ENCODE measurements at regions not wholly inside any gene's neighbourhood (a gene's known extent, or its start where the extent isn't known, plus 50 kb on each side); places are given as distances from the start of the nearest gene placed in this dataset.

DNA sequence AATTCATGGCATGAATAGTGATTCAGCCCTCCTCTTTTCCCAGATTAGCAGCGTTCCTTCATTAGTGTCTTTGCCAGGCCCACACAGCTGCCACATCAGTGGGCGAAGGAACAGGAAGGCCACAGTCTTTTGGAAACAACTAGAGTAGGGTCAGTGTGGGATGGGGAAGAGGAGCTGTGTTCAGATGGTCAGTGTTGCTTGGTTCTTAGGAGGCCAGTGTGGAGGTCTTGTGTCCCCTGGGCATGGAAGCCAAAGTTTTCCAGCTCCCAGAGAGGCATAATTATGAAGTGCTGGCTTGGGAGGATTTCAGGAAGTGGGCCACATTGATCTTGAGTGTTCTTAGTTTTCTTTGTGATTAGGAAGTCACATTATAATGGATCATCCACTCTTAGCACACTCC lies 269.6 kb downstream of the PSAT1 start:
- Histone ChIP-seq H3K36me3 (ENCODE audit: control insufficient read depth, insufficient read depth, low read length, severe bottlenecking) (no peaks in the 10 kb centered on the region), H3K9me3 (ENCODE audit: control insufficient read depth, low read length) (no peaks in the 10 kb centered on the region), H3K9ac (ENCODE audit: low read length) (peak overlapping the region; percentile 11), H3K4me1 (ENCODE audit: control insufficient read depth, insufficient read depth, low read length) (peaks cover 24% of the 10 kb centered on the region), H3K27me3 (replicated peaks; ENCODE audit: control insufficient read depth, insufficient read depth, low read length) (peaks cover 2% of the 10 kb centered on the region), H3K4me3 (ENCODE audit: low read length) (no peak overlapping the region)
- no peak for DNase-seq (ENCODE audit: low read depth)

DNA sequence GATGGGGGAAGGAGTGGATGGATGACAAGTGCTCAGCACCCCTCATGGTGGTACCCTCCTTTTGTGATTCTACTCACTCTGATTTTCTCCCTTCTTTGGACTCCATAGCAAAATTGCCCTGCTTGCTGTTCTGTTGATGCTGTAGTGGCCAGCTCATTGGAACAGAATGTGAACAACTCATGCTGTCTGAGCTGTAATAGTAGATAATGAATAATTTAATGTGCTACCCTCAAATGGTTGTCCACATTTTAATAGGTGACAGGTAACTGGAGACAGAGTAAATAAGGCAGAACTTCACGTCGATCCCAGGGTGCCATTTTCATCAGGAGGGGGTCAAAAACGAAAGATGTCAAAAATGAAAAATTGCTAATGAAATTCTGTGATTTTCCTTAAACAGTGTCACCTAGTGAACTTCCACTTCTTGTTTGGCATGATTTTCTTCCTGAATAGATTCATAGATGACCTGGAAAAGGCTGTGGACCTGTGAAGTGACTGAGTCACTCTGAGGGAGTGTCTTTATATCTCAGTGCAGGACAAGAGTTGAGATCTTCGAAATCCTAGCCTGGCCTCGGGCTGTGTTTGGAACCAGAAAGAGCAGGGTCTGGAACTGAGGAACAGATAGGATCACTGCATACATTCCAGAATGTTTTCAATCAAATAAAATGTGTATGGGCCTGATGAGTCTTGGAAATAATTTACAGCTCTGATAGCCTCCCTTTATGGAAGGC lies 270.2 kb downstream of the PSAT1 start:
- Histone ChIP-seq H3K9me3 (ENCODE audit: control insufficient read depth, low read length) (no peaks in the 10 kb centered on the region), H3K36me3 (ENCODE audit: control insufficient read depth, insufficient read depth, low read length, severe bottlenecking) (no peaks in the 10 kb centered on the region), H3K27me3 (replicated peaks; ENCODE audit: control insufficient read depth, insufficient read depth, low read length) (no peaks in the 10 kb centered on the region), H3K9ac (ENCODE audit: low read length) (peak overlapping the region; percentile 11), H3K4me1 (ENCODE audit: control insufficient read depth, insufficient read depth, low read length) (peaks cover 24% of the 10 kb centered on the region), H3K4me3 (ENCODE audit: low read length) (no peak overlapping the region)
- DNase-seq (ENCODE audit: low read depth) = peak; percentile 61

DNA sequence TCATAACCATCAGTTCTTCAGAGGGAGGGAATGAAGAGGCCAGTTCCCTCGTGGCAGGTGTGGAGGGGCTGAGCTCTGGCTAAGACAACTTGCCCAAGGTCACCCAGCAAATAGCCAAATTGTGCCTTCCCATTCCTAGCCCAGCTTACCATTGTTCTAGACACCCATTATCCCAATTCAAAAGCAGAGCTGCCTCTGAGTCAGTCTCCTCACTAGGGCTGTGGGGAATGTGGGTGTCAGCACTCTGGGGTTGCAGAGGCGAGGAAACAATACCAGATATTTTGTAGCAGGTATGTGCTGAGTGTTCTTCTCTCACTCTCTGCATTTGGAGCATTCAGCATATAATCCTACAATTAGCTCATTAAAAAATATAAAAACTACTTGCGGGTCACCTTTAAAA lies 270.8 kb downstream of the PSAT1 start:
- Histone ChIP-seq H3K4me3 (ENCODE audit: low read length) (no peak overlapping the region), H3K9ac (ENCODE audit: low read length) (no peak overlapping the region), H3K27me3 (replicated peaks; ENCODE audit: control insufficient read depth, insufficient read depth, low read length) (no peaks in the 10 kb centered on the region), H3K4me1 (ENCODE audit: control insufficient read depth, insufficient read depth, low read length) (peaks cover 28% of the 10 kb centered on the region), H3K9me3 (ENCODE audit: control insufficient read depth, low read length) (no peaks in the 10 kb centered on the region), H3K36me3 (ENCODE audit: control insufficient read depth, insufficient read depth, low read length, severe bottlenecking) (no peaks in the 10 kb centered on the region)
- no peak for DNase-seq (ENCODE audit: low read depth)

DNA sequence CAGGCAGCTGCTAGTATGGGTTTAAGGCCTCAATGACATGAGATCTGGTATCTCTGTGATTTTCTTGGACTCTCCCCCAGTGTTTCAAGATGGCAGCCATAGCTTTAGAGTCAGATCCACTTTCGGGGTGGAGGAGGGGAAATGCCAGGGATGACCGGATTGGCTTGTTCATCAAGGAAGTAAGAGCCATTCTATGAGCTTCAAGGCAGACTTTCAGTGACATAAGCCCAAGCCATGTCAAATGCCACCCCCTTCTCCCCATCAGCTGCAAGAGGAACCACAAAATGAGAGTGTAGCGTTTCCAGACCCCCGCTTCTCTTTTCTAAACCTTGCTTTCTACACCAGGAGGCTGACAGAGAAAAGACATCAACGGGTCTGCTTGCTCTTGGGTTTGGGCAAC lies 271.8 kb downstream of the PSAT1 start:
- no peak for DNase-seq (ENCODE audit: low read depth)
- H3K4me3 ChIP-seq (ENCODE audit: low read length) = no peak overlapping the region
- peaks cover 36% of the 10 kb centered on the region for H3K4me1 ChIP-seq (ENCODE audit: control insufficient read depth, insufficient read depth, low read length)
- H3K9ac ChIP-seq (ENCODE audit: low read length) = no peak overlapping the region
- H3K36me3 ChIP-seq (ENCODE audit: control insufficient read depth, insufficient read depth, low read length, severe bottlenecking) = no peaks in the 10 kb centered on the region
- H3K9me3 ChIP-seq (ENCODE audit: control insufficient read depth, low read length) = no peaks in the 10 kb centered on the region
- no peaks in the 10 kb centered on the region for H3K27me3 ChIP-seq (replicated peaks; ENCODE audit: control insufficient read depth, insufficient read depth, low read length)

DNA sequence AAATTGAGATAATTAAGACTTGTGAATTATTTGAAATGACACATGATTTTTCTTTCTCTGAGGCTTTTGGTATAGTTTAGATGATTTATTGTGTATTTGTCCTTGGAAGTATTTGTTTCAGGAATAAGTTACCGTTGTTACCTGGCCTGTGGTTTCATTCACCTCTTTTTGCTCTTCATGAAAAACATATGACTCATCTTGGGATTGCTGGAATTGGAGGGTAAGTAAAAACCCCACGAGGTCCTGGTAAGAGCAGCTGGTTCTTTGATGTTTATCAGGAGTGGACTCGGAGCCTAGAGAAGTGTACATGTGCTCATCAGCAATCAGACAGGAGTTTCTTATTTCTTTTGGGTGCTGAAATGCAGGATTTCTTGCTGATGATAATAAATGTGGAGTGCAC lies 275.3 kb downstream of the PSAT1 start:
- Histone ChIP-seq H3K36me3 (ENCODE audit: control insufficient read depth, insufficient read depth, low read length, severe bottlenecking) (no peaks in the 10 kb centered on the region), H3K4me1 (ENCODE audit: control insufficient read depth, insufficient read depth, low read length) (peaks cover 31% of the 10 kb centered on the region), H3K9me3 (ENCODE audit: control insufficient read depth, low read length) (no peaks in the 10 kb centered on the region), H3K27me3 (replicated peaks; ENCODE audit: control insufficient read depth, insufficient read depth, low read length) (no peaks in the 10 kb centered on the region), H3K4me3 (ENCODE audit: low read length) (no peak overlapping the region), H3K9ac (ENCODE audit: low read length) (no peak overlapping the region)
- DNase-seq (ENCODE audit: low read depth) = no peak

DNA sequence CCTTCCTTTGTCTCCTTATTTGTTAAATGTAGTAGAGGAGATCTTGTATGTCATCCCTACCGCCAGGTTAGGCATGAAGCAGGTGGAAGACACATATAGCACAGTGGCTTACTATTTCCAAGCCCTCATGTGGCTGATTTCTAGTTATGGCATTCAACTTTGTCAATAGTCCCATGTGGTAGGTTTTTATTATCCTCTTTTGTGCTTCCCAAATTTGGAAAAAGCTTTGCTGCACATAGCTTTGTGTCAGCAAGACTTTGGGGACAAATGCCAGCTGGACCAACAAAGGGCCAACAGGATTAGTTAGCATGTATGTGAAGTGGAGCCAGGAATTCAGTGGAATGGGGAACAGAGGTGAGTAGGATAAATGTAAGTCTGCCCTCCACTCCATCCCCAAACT lies 276.3 kb downstream of the PSAT1 start:
- Histone ChIP-seq H3K27me3 (replicated peaks; ENCODE audit: control insufficient read depth, insufficient read depth, low read length) (no peaks in the 10 kb centered on the region), H3K4me1 (ENCODE audit: control insufficient read depth, insufficient read depth, low read length) (peaks cover 36% of the 10 kb centered on the region), H3K9ac (ENCODE audit: low read length) (no peak overlapping the region), H3K9me3 (ENCODE audit: control insufficient read depth, low read length) (no peaks in the 10 kb centered on the region), H3K36me3 (ENCODE audit: control insufficient read depth, insufficient read depth, low read length, severe bottlenecking) (no peaks in the 10 kb centered on the region), H3K4me3 (ENCODE audit: low read length) (no peak overlapping the region)
- DNase-seq (ENCODE audit: low read depth) = no peak

DNA sequence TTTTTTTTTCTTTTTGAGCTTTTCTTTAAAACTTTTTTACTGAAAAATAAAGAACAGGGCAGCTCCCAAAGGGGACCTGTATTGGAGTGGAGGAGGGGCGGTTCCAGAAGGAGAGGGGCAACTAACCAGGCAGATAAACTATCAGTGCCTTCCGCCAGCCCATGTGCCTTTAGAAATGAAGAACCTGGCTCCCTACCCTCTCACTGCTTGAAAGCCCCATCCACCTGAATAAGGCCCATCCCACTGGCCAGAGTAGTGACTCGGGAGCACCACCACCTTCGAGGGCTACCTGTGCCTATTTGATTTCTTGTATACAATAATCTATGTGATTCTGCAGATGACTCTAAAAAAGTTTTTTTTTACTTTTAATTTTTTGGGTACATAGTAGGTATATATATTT lies 276.7 kb downstream of the PSAT1 start:
- Histone ChIP-seq H3K4me1 (ENCODE audit: control insufficient read depth, insufficient read depth, low read length) (peaks cover 41% of the 10 kb centered on the region), H3K9me3 (ENCODE audit: control insufficient read depth, low read length) (no peaks in the 10 kb centered on the region), H3K9ac (ENCODE audit: low read length) (no peak overlapping the region), H3K4me3 (ENCODE audit: low read length) (no peak overlapping the region), H3K27me3 (replicated peaks; ENCODE audit: control insufficient read depth, insufficient read depth, low read length) (no peaks in the 10 kb centered on the region), H3K36me3 (ENCODE audit: control insufficient read depth, insufficient read depth, low read length, severe bottlenecking) (no peaks in the 10 kb centered on the region)
- no peak for DNase-seq (ENCODE audit: low read depth)

DNA sequence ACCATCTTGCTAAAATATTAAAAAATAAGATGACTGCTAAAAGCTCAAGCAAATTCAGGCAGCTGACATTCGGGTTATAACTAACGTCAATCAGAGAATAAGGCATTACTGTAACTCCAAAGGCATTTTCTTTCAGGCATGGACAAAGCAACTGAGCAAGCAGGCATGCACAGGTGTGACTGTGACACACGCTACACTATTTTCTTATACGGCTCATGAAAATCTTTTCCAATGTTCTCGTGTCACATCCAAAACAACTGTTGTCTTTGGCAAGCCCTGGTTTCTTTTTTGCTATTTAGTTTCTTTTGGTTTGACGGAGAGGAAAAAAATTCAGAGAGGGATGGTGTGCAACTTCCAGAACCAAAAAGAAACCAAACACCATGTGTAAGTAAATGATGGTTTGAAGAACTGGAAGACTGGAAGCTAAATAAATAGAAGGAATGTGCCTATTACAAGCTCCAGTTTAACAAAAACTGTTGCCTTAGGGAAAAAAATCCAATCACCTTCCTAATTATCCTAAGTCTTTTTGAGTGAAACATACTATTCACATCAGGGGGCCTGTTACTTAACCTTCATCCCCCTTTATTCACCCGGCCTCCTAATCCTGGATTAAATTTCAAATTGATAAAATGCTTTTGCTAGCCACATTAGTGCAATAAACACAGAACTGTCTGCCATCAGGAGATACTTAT lies 277.6 kb downstream of the PSAT1 start:
- H3K9ac ChIP-seq (ENCODE audit: low read length) = no peak overlapping the region
- no peaks in the 10 kb centered on the region for H3K9me3 ChIP-seq (ENCODE audit: control insufficient read depth, low read length)
- H3K36me3 ChIP-seq (ENCODE audit: control insufficient read depth, insufficient read depth, low read length, severe bottlenecking) = no peaks in the 10 kb centered on the region
- peak; percentile 19 for DNase-seq (ENCODE audit: low read depth)
- H3K4me1 ChIP-seq (ENCODE audit: control insufficient read depth, insufficient read depth, low read length) = peaks cover 41% of the 10 kb centered on the region
- no peaks in the 10 kb centered on the region for H3K27me3 ChIP-seq (replicated peaks; ENCODE audit: control insufficient read depth, insufficient read depth, low read length)
- H3K4me3 ChIP-seq (ENCODE audit: low read length) = no peak overlapping the region

DNA sequence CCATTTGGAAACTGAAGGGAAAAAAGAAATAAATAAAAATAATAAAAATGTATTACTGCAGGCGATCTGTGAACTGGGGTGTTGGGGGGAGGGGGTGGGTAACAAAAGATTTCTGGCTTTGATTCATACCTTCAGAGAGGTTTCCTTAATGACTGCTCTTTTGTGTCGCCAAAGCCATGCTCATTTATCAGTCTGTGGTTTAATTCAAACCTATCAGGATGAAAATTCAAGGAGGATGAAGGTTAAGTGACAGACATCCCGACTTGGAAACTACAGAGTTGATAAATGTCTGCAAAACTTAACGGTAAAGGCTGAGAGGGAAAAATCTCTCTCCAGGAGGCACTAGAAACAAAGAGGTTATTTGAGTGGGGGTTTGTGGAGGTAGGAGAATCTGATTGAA lies 278.2 kb downstream of the PSAT1 start:
- no peak for DNase-seq (ENCODE audit: low read depth)
- H3K36me3 ChIP-seq (ENCODE audit: control insufficient read depth, insufficient read depth, low read length, severe bottlenecking) = no peaks in the 10 kb centered on the region
- peaks cover 41% of the 10 kb centered on the region for H3K4me1 ChIP-seq (ENCODE audit: control insufficient read depth, insufficient read depth, low read length)
- H3K9ac ChIP-seq (ENCODE audit: low read length) = no peak overlapping the region
- H3K27me3 ChIP-seq (replicated peaks; ENCODE audit: control insufficient read depth, insufficient read depth, low read length) = no peaks in the 10 kb centered on the region
- H3K9me3 ChIP-seq (ENCODE audit: control insufficient read depth, low read length) = no peaks in the 10 kb centered on the region
- no peak overlapping the region for H3K4me3 ChIP-seq (ENCODE audit: low read length)

DNA sequence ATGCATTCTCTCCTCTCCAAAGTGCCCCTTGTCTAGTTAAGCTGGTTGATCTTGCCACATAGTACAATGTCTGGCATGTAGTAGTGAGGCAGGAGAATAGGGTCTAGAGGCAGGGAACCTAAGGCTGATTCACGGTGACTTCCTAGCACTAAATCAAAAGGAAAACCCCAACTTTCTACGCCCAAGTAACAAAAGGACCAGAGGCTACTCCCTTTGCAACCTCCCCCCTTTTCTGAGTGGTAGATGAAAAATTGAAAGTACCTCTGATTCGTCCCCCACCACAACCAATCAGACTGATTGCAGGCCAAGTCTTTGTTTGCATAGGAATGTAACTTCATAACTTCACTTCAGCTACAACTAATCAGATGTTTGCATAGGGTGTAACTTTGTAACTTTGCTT lies 278.8 kb downstream of the PSAT1 start:
- H3K4me3 ChIP-seq (ENCODE audit: low read length) = no peak overlapping the region
- H3K36me3 ChIP-seq (ENCODE audit: control insufficient read depth, insufficient read depth, low read length, severe bottlenecking) = no peaks in the 10 kb centered on the region
- no peaks in the 10 kb centered on the region for H3K27me3 ChIP-seq (replicated peaks; ENCODE audit: control insufficient read depth, insufficient read depth, low read length)
- H3K4me1 ChIP-seq (ENCODE audit: control insufficient read depth, insufficient read depth, low read length) = peaks cover 41% of the 10 kb centered on the region
- no peak overlapping the region for H3K9ac ChIP-seq (ENCODE audit: low read length)
- H3K9me3 ChIP-seq (ENCODE audit: control insufficient read depth, low read length) = no peaks in the 10 kb centered on the region
- DNase-seq (ENCODE audit: low read depth) = no peak

DNA sequence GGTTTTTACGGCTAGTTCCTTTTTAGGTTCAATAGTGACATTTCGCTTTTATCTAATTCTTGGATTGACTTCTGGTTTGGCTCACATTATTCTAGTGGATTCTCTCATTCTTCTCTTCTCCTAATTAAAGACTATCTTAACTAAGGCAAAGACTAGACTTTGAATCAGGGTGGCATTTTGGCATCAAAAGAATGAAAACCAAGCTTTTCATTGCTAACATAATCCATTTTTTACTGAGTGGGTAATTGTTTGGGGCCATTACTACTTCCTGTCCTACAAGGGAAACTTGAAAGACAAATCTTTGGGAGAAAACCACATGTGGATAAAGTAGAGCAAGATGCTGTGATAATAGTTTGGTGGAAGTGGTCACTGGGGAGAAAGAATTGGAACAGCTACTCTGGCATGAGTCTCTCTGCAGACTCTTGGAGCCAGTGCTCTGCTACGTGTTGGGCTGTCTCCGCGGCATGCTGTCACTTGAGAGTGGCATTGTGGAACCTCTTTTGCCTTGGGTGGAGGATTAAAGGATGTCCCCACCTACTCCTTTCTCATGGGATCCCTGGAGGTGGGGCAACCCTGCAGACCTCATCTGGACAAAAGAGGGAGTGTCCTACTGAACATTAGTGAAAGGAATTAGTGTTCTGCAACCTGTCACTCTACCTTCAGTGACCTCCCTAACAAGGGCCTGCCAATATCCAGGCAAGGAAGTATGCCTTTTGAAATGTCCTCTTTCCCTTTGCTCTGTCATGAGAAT lies 280.4 kb downstream of the PSAT1 start:
- H3K9me3 ChIP-seq (ENCODE audit: control insufficient read depth, low read length) = no peaks in the 10 kb centered on the region
- H3K4me1 ChIP-seq (ENCODE audit: control insufficient read depth, insufficient read depth, low read length) = peaks cover 41% of the 10 kb centered on the region
- H3K27me3 ChIP-seq (replicated peaks; ENCODE audit: control insufficient read depth, insufficient read depth, low read length) = no peaks in the 10 kb centered on the region
- H3K4me3 ChIP-seq (ENCODE audit: low read length) = no peak overlapping the region
- no peaks in the 10 kb centered on the region for H3K36me3 ChIP-seq (ENCODE audit: control insufficient read depth, insufficient read depth, low read length, severe bottlenecking)
- H3K9ac ChIP-seq (ENCODE audit: low read length) = peak overlapping the region; percentile 26
- DNase-seq (ENCODE audit: low read depth) = no peak

Measured in adipocyte (in vitro differentiated cells).